Superior temporal gyrus (tissue), 1 donor: ENCODE measurements at regions not wholly inside any gene's neighbourhood (a gene's known extent, or its start where the extent isn't known, plus 50 kb on each side); places are given as distances from the start of the nearest gene placed in this dataset.
"Not testable (repeated sequence)": the region's sequence is repeated elsewhere in the genome, so short reads cannot be mapped to it uniquely, and the experiment has no call there.

Source experiments
- DNase-seq: peaks from one replicate; pipeline ENCODE4 v3.0.0-alpha.2; 2016; ENCODE audit errors: extremely low spot score

DNA sequence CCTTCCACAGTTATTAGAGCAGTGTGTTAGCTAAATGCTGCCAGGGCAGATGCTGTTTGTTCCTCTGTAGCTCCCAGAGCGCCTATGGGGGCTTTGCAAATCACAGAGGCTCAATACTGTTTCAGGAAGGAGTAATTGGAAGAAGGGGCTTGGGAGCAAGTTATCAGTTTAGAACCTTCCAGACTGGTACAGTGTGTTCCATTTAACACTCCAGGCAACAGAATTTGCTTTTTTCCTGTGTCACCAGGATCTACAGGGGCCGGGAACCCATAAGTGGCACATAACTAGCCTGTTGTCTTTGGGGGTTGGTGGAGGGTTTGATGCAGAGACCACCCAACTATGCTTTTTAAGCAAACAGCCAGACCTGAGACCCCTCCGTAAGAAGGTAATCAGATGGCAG, 307.3 kb upstream of the KCNN2 start:
- no peak for DNase-seq

GRCh38 chr5:114055318-114056184, 306.3 kb upstream of the KCNN2 start:
- peak; percentile 61 for DNase-seq

DNA sequence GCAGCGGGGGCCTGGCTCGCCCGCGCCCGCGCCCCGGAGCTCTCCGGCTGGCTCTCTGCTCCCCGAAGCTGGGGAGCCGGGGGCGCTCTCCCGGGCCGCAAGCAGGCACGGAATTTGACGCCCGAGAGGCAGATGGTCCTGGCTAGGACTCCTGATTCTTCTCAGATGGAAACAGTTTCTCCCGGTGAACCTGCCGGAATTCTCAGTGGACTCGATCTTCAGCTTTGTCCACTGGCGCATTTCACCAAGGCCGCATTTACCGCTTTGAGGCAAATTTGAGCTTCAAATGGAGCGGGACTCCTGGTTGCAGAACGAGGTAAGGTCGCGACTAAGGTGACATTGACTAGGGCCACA, 305.7 kb upstream of the KCNN2 start:
- DNase-seq, result no peak

DNA sequence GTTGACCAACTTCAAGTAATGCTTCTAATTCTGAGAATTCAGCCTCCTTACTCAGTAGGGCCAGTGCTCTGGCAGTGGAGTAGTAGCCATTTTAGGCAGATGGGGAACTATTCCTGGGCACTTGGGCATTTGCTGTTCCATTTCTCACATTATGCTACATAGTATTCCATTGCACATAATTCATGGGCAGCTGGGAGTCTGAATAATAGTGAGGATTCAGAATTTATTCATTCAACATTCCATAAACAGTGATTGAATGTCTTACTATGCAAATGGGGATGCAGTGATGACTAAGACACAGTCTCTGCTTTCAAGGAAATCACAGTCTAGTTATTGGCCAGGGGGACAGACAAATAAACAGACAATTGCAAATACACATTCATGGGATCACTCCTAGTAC, 301.0 kb upstream of the KCNN2 start:
- DNase-seq, result no peak

GRCh38 chr5:114062932-114063867, 298.7 kb upstream of the KCNN2 start:
- no peak for DNase-seq

DNA sequence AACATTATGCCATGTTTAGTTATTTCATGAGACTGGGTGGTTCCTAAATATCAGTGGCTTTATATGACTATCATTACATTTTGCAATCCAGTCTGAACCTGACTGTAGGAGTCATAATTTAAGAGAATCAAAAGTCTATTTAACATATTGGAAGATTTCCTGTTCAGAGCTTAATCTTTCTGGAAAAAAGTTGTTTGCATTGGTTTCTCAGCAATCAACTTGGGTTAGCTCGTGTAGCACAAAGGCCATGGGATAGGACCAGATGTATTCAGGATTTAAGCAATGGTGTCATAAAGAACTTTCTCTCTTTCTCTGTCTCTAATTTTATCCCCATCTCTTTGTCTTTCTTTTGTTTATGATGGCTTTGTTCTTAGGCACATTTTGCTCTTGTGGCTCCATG, 296.0 kb upstream of the KCNN2 start:
- no peak for DNase-seq

DNA sequence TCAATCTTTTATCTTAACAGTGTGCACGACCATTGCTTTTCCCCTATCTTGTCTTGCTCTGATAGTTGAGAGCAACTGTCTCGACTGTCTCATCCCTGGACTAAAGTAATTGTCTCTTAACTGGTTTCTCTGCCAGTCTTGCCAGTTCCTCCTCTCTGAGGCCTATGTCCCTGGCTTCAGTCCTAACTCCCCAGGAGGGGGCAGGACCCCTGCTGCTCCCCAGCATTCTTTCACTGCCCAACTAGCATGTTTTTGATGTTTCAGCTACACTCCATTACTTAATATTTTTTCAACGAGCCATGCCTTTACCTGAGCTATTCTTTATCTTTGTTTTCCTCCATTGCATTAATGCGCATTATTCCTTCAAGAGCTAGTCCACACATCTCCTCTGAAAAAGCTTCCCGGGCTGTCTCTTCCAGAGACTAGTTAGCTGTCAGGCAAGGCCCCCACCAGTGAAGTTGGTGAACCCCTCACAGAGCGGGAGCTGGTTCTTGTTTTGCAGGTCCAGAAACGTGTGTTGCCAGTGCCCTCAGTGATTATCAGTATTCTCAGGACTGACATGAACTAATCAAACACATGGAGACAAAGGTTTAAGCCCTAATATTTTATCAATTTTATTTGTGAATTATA, 291.7 kb upstream of the KCNN2 start:
- no peak for DNase-seq

DNA sequence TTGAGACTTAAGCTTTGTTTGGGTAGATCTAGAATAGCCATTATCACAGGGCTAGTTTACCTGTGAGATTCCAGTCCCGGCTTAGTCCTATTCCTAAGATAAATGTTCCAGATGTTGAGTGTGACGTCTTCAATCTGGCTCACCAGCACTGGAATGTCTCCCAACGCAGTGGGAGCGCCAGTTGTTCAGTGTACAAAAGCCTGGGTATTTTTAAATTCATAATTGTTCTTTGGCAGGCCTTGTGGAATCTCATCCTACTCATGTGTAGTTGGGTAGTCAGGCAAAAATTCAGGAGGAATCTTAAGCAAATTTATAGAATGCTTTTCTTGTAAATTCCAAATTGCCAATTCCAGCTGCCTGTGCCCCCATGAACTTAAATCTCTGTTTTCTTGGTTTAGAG, 272.6 kb upstream of the KCNN2 start:
- DNase-seq, result no peak

GRCh38 chr5:114097570-114097969, 264.3 kb upstream of the KCNN2 start:
- DNase-seq, result no peak

GRCh38 chr5:114099161-114099560, 262.7 kb upstream of the KCNN2 start:
- DNase-seq, result no peak

DNA sequence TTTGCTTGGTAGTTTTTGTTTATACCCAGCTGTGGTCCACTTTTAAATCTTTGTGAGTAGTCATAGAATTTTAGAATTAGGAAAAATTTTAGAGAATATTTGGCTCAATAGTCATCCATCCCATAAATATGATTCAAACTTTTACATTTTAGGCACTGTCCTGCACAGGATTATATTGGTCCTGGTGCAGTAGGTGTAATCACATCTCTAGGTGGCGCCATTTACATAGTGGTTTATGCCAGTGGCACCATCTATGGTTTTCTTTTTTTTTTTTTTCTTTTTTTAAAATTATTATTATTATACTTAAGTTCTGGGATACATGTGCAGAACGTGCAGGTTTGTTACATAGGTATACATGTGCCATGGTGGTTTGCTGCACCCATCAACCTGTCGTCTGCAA, 260.7 kb upstream of the KCNN2 start:
- no peak for DNase-seq

DNA sequence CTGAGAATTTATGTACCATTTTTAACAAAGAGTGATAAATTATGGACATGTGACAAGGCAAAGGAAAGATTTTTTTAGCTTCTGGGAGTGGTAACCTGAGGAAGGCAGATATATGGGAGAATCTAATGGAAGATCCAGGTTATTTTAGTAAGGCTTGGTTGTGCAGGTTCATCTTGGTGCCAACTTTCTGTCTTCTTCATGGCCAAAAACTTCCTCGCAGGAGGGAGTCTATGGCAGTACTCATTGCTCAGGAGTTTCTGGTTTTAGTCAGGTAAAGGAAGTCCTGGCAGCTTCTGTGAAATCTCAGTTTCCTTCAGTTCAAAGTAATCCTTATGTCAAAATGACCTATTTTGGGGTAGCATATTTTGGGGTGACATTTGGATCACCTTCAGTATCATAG, 248.3 kb upstream of the KCNN2 start:
- DNase-seq, result no peak

- DNase-seq, result no peak
Observed at GRCh38 chr5:114116981-114117380, 244.9 kb upstream of the KCNN2 start.

- DNase-seq, result no peak
Observed at GRCh38 chr5:114118511-114118910, 243.4 kb upstream of the KCNN2 start.

GRCh38 chr5:114120166-114120565, 241.7 kb upstream of the KCNN2 start:
- DNase-seq, result no peak

GRCh38 chr5:114122852-114123251, 239.0 kb upstream of the KCNN2 start:
- no peak for DNase-seq

GRCh38 chr5:114123654-114124053, 238.2 kb upstream of the KCNN2 start:
- DNase-seq, result no peak

DNA sequence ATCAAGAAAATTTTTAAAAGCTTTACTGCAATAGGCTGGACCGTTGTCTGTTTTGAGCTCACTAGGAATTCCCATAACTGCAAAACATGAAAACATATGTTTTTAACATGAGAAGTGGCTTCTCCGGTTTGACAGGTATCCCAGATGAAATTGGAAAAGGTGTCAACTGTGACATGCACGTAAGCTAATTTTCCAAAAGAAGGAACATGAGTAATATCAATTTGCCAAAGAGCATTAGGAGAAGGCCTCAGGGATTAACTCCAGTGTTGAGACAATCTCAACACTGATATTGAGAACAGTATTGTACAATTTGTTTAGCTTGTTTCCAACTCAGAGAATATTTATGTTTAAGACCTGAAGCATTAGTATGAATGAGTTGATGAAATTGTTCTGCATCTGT, 215.5 kb upstream of the KCNN2 start:
- no peak for DNase-seq

DNA sequence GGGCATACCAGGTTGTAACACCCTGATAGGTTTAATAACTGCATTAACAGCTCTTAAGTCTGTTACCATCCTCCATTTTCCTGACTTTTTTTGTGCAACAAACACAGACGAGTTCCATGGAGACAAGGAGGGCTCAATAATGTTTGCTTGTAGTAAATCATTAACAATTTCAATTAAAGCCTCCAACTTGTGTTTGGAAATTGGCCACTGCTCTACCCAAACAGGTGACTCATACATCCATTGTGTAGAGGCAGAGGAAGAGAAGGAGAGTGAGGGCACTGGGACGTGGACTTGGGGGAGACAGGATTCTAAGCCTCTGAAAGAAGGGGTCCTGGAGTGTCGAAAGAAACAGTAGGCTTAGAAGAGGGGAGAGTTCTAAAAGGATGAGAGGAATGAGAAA, 213.6 kb upstream of the KCNN2 start:
- no peak for DNase-seq

GRCh38 chr5:114148728-114149127, 213.1 kb upstream of the KCNN2 start:
- DNase-seq, result not testable (repeated sequence)

GRCh38 chr5:114152656-114153360, 209.1 kb upstream of the KCNN2 start:
- DNase-seq, result no peak

DNA sequence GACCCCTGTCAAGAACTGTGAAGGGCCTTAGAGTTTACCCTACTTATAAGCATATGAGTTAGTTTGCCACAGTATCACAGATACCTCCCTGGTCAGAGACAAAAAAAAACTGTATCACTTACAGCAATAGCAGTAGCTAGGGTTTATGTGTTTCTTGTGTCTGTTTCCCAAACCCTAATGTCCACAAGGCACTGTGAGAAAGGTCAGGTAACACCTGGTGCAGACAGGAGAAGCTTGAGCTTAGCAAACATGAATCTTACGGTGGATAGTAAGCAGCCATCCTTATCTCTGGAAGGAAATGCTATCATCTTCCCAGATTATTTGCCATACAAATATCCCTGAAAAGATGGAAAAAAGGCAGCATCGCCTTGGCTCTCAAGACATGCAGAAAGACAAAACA, 208.5 kb upstream of the KCNN2 start:
- no peak for DNase-seq
